ENCODE measurements at regions not wholly inside any gene's neighbourhood (a gene's known extent, or its start where the extent isn't known, plus 50 kb on each side); places are given as distances from the start of the nearest gene placed in this dataset.
"Not testable (repeated sequence)": the region's sequence is repeated elsewhere in the genome, so short reads cannot be mapped to it uniquely, and the experiment has no call there.

DNA sequence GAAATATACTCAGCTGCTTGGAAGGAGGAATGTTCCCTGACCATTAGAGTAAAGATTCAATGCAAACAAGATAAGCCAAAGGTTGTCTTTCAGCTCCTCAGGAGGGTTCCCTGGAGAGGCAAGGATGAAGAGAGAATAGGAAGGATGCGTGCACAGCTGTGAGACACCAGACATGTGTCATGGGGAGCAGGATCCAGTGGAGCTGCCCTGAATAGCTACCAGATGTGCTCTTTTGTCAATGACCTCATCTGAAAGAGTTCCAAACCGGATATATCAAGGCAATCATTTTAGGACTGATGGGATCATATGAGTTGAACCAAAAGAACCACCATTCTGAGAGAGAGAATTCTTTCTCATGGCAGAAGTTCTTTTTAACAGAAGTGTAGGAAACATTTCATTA is 490.6 kb downstream of the IRS1 start:
- DNase-seq, result no peak
- Mint-ChIP-seq H3K27me3 (peaks cover 15% of the 10 kb centered on the region), H3K4me1 (no peaks in the 10 kb centered on the region), H3K9me3 (no peaks in the 10 kb centered on the region), H3K27ac (no peak overlapping the region), H3K36me3 (no peaks in the 10 kb centered on the region), H3K4me3 (no peak overlapping the region)

GRCh38 chr2:226308323-226308680 is 491.3 kb downstream of the IRS1 start:
- Mint-ChIP-seq H3K27ac (no peak overlapping the region), H3K9me3 (no peaks in the 10 kb centered on the region), H3K4me1 (no peaks in the 10 kb centered on the region), H3K27me3 (peaks cover 15% of the 10 kb centered on the region), H3K4me3 (no peak overlapping the region), H3K36me3 (no peaks in the 10 kb centered on the region)
- DNase-seq, result no peak

DNA sequence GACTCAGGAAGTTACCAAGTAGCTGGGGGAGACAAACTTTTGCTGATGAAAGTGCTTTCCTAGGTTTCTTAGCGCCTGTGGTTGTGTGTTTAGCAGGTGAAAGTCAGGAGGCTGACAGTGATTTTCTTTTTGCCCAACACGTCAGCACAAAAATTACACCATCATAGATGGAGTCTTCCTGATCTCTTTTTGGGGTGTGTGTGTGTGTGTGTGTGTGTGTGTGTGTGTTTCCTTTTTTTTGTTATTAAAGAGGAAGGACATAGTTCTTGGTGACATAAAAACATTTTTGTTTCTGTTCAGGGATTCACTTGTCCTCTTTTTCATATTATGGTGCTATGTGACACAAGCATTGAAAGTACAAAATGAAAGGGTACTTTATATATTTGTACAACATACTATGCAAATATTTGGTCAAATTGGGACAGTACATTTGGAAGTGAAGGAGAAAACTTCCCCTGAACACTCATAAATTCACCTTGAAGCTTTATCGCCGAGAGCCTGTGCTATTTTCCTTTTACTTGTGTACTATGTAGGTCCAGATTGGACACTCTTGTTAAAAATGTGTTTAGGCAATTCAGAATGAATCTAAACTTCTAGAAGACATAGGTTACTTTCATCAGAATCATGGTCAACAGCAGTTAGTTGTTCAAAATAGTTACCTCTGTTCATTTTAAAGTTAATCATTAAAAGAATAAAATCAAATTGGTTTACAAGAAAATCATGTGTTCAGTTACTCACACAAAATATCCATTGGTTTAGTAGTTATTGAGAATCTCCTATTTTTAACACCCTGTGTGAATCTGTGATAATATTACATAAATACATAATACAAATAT is 491.9 kb downstream of the IRS1 start:
- no peaks in the 10 kb centered on the region for H3K4me1 Mint-ChIP-seq
- H3K4me3 Mint-ChIP-seq, result no peak overlapping the region
- H3K27me3 Mint-ChIP-seq, result peaks cover 16% of the 10 kb centered on the region
- H3K9me3 Mint-ChIP-seq, result no peaks in the 10 kb centered on the region
- H3K36me3 Mint-ChIP-seq, result no peaks in the 10 kb centered on the region
- no peak for DNase-seq
- H3K27ac Mint-ChIP-seq, result no peak overlapping the region

DNA sequence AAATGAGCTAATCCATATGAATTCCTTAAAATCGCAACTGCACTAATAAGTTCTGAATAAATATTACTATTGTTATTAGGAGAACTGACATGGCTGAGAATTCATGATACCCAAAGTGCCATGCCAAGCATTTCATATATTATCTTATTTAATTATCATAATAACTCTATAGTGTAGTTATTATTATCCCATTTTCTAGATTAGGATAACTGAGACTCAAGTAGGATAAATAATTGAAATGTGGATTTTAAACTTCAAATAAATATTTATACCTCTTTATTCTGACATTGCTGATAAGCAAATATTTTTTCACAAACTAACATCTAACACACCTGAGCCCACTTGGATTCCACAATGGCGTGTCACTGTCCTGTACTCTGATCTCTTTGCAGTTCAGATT is 492.7 kb downstream of the IRS1 start:
- Mint-ChIP-seq H3K27ac (no peak overlapping the region), H3K4me1 (no peaks in the 10 kb centered on the region), H3K27me3 (peaks cover 18% of the 10 kb centered on the region), H3K36me3 (no peaks in the 10 kb centered on the region), H3K9me3 (no peaks in the 10 kb centered on the region), H3K4me3 (no peak overlapping the region)
- no peak for DNase-seq

DNA sequence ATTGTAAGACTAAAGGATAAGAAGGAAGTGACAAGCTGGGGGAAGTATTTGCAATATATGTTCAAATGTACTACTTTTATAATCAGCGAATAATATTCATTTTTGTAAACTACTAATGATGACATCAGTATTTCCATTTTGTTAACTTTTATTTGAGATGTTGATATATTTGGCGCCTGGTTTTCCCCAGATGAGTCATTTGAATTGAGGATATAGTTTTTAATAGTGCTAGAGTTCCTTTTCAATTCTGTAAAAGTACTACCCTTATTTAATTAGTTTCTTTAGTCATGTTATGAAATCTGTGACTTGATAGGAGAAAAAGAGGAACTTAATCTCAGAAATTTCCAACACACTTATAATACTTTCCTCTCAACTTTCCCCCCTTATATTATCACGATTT is 495.3 kb downstream of the IRS1 start:
- Mint-ChIP-seq H3K9me3 (no peaks in the 10 kb centered on the region), H3K27ac (no peak overlapping the region), H3K27me3 (peaks cover 11% of the 10 kb centered on the region), H3K4me1 (no peaks in the 10 kb centered on the region), H3K36me3 (no peaks in the 10 kb centered on the region), H3K4me3 (no peak overlapping the region)
- DNase-seq, result no peak

GRCh38 chr2:226303707-226304106 is 495.9 kb downstream of the IRS1 start:
- DNase-seq, result no peak
- no peaks in the 10 kb centered on the region for H3K36me3 Mint-ChIP-seq
- H3K27me3 Mint-ChIP-seq, result peaks cover 12% of the 10 kb centered on the region
- H3K9me3 Mint-ChIP-seq, result no peaks in the 10 kb centered on the region
- no peak overlapping the region for H3K27ac Mint-ChIP-seq
- no peaks in the 10 kb centered on the region for H3K4me1 Mint-ChIP-seq
- no peak overlapping the region for H3K4me3 Mint-ChIP-seq

GRCh38 chr2:226300196-226300886 is 499.3 kb downstream of the IRS1 start:
- Mint-ChIP-seq H3K27me3 (peaks cover 25% of the 10 kb centered on the region), H3K9me3 (no peaks in the 10 kb centered on the region), H3K4me3 (no peak overlapping the region), H3K36me3 (no peaks in the 10 kb centered on the region), H3K27ac (no peak overlapping the region), H3K4me1 (no peaks in the 10 kb centered on the region)
- no peak for DNase-seq

DNA sequence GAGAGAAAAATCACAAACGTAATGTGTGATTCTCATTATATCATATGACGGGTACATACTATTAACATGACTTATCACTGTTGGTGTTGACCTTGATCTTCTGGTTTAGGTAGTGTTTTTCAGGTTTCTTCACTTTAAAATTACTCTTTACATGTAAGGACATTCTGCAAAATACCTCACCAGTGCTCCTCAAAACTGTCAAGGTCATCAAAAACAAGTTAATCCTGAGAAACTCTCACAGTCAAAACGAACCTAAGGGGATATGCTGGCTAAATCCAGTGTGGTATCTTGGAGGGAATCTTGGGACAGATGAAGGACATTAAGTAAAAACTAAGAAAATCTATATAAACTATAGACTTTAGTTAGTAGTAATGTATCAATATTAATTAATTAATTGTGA is 499.8 kb downstream of the IRS1 start:
- H3K27me3 Mint-ChIP-seq, result peaks cover 28% of the 10 kb centered on the region
- H3K27ac Mint-ChIP-seq, result no peak overlapping the region
- H3K4me1 Mint-ChIP-seq, result no peaks in the 10 kb centered on the region
- H3K36me3 Mint-ChIP-seq, result no peaks in the 10 kb centered on the region
- no peak overlapping the region for H3K4me3 Mint-ChIP-seq
- H3K9me3 Mint-ChIP-seq, result no peaks in the 10 kb centered on the region
- DNase-seq, result no peak

- Mint-ChIP-seq H3K4me3 (no peak overlapping the region), H3K4me1 (no peaks in the 10 kb centered on the region), H3K27ac (no peak overlapping the region), H3K9me3 (peaks cover 13% of the 10 kb centered on the region), H3K27me3 (peaks cover 29% of the 10 kb centered on the region), H3K36me3 (no peaks in the 10 kb centered on the region)
- DNase-seq, result no peak
Measured at GRCh38 chr2:226295681-226296080, 503.9 kb downstream of the IRS1 start.

GRCh38 chr2:226295123-226295522 is 504.5 kb downstream of the IRS1 start:
- Mint-ChIP-seq H3K36me3 (no peaks in the 10 kb centered on the region), H3K27ac (no peak overlapping the region), H3K9me3 (peaks cover 14% of the 10 kb centered on the region), H3K4me1 (no peaks in the 10 kb centered on the region), H3K4me3 (no peak overlapping the region), H3K27me3 (peaks cover 29% of the 10 kb centered on the region)
- DNase-seq, result no peak

DNA sequence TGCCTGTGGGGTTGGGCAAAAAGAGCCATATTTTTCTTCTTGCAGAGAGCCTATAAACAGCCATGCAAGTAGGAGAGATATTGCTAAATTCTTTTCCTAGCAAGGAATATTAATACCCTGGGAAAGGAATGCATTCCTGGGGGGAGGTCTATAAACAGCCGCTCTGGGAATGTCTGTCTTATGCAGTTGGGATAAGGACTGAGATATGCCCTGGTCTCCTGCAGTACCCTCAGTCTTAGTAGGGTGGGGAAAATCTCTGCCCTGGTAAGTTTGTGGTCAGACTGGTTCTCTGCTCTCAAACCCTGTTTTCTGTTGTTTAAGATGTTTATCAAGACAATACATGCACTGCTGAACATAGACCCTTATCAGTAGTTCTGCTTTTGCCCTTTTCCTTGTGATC is 508.3 kb downstream of the IRS1 start:
- not testable (repeated sequence) for H3K4me1 Mint-ChIP-seq, H3K4me3 Mint-ChIP-seq, DNase-seq, H3K36me3 Mint-ChIP-seq, H3K27ac Mint-ChIP-seq
- Mint-ChIP-seq H3K27me3 (peaks cover 22% of the 10 kb centered on the region), H3K9me3 (peaks cover 14% of the 10 kb centered on the region)

- Mint-ChIP-seq H3K36me3 (no peaks in the 10 kb centered on the region), H3K4me3 (no peak overlapping the region), H3K27ac (no peak overlapping the region), H3K4me1 (no peaks in the 10 kb centered on the region), H3K9me3 (peaks cover 10% of the 10 kb centered on the region), H3K27me3 (peaks cover 10% of the 10 kb centered on the region)
- DNase-seq, result no peak
Measured at GRCh38 chr2:226286916-226287315, 512.7 kb downstream of the IRS1 start.

DNA sequence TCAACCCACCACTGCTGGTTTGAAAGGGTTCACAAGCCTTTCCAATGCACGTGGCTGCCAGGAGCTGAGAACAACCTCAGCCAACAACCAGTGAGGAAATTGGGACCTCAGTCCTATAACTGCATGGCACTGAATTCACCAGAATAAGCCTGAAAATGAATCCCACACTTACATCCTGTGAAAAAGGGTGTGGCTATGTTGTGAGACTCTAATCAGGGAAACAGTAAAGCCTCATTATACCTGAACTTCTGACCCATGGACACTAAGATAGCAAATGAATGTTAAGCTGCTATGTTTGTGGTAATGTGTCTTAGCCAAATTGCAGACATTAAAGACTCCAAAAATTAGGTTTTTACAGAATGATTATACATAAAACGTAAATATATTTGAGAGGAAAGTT is 515.8 kb downstream of the IRS1 start:
- H3K4me1 Mint-ChIP-seq, result no peaks in the 10 kb centered on the region
- no peaks in the 10 kb centered on the region for H3K36me3 Mint-ChIP-seq
- no peak for DNase-seq
- no peak overlapping the region for H3K4me3 Mint-ChIP-seq
- H3K27ac Mint-ChIP-seq, result no peak overlapping the region
- no peaks in the 10 kb centered on the region for H3K9me3 Mint-ChIP-seq
- H3K27me3 Mint-ChIP-seq, result peaks cover 10% of the 10 kb centered on the region

DNA sequence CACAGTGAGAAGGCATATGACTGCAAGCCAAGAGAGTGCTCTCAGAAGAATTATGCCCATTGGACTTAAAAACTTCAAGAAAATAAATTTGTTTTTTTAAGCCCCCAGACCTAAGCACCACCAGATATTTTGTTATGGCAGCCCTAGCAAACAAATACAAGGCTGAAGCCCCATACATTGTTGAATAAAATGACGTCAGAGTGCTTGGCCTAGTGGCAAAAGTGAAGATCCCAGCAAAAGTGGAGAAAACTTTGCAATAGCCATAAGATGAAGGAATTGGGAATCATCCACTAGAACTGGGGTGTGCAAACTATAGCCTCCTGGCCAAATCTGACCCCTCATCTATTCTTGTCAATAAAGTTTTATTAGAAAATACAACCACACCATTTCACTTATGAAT is 517.5 kb downstream of the IRS1 start:
- Mint-ChIP-seq H3K27me3 (peaks cover 8% of the 10 kb centered on the region), H3K4me1 (no peaks in the 10 kb centered on the region), H3K36me3 (no peaks in the 10 kb centered on the region), H3K4me3 (no peak overlapping the region), H3K9me3 (no peaks in the 10 kb centered on the region), H3K27ac (no peak overlapping the region)
- no peak for DNase-seq

GRCh38 chr2:226280136-226280535 is 519.5 kb downstream of the IRS1 start:
- not testable (repeated sequence) for DNase-seq, H3K4me1 Mint-ChIP-seq, H3K27ac Mint-ChIP-seq, H3K9me3 Mint-ChIP-seq, H3K36me3 Mint-ChIP-seq, H3K4me3 Mint-ChIP-seq, H3K27me3 Mint-ChIP-seq

DNA sequence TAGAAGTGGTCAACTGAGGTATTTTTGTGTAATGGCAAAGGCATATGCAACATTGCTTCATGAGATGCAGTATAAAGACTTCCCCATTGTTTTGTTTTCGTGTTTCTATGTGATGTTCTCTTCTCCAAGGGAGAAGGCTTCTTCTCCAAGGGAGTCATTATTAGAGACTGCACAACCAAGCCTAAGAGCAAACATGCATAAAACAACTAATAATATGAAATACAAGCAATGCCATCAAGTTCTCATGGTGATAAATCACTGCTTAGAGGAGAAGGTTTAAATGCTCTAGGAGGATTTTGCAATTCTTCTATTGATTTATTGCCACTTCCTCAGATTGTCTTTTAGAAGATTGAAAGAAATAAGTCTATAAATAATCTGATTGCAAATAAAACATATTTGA is 524.4 kb downstream of the IRS1 start:
- DNase-seq, result no peak
- no peak overlapping the region for H3K4me3 Mint-ChIP-seq
- peaks cover 23% of the 10 kb centered on the region for H3K27me3 Mint-ChIP-seq
- H3K4me1 Mint-ChIP-seq, result no peaks in the 10 kb centered on the region
- no peaks in the 10 kb centered on the region for H3K36me3 Mint-ChIP-seq
- H3K27ac Mint-ChIP-seq, result no peak overlapping the region
- no peaks in the 10 kb centered on the region for H3K9me3 Mint-ChIP-seq

All from activated naive CD8-positive, alpha-beta T cell treated with anti-CD3 and anti-CD28 coated beads for 36 hours (primary cell).